H1 (cell line): ENCODE measurements at regions not wholly inside any gene's neighbourhood (a gene's known extent, or its start where the extent isn't known, plus 50 kb on each side); places are given as distances from the start of the nearest gene placed in this dataset.

Source experiments
- BACH1 ChIP-seq: IDR thresholded peaks from 2 replicates; pipeline ENCODE4 v1.6.1; 2012; ENCODE audit warnings: low read length, improper control_type of control experiment
- EP300 ChIP-seq, 2 experiments: IDR thresholded peaks; 1 replicate in 1 of 2; 2 replicates in 1 of 2; pipeline ENCODE4 v1.6.1; 2011 to 2012; ENCODE audit warnings: low read depth in 2 of 2, low read length in 2 of 2, mild to moderate bottlenecking in 2 of 2, borderline replicate concordance in 1 of 2, inconsistent platforms in 1 of 2, moderate library complexity in 1 of 2
- KDM4A ChIP-seq: IDR thresholded peaks from one replicate; pipeline ENCODE4 v1.7.1; 2012; ENCODE audit warnings: low read depth, mild to moderate bottlenecking, moderate library complexity, low read length, inconsistent platforms; ENCODE audit not compliant: severe bottlenecking
- TF ChIP-seq, protein P1 (sequence below): IDR thresholded peaks from 2 replicates; pipeline ENCODE4 v1.6.1; 2012; ENCODE audit warnings: low read length, inconsistent platforms

DNA sequence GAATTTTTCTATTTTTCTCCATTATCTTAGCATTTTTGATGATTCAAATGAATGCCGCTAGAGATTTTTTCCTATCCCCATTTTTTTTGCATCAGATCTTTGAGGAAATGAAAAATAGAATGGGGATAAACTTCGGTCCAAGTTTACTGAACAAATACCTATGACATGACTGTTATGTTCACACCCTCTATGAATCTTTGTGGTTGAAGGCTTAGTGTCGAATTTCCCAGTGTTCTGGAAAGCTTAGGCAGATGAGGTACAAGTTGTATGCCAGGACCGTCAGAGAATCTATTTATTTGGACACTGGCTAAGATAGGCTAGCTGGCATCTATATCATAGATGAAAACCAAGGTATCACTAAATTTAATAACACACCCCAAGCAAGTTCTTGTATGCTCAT lies 123.4 kb downstream of the SPCS3 start:
- TF ChIP-seq, protein P1, sequence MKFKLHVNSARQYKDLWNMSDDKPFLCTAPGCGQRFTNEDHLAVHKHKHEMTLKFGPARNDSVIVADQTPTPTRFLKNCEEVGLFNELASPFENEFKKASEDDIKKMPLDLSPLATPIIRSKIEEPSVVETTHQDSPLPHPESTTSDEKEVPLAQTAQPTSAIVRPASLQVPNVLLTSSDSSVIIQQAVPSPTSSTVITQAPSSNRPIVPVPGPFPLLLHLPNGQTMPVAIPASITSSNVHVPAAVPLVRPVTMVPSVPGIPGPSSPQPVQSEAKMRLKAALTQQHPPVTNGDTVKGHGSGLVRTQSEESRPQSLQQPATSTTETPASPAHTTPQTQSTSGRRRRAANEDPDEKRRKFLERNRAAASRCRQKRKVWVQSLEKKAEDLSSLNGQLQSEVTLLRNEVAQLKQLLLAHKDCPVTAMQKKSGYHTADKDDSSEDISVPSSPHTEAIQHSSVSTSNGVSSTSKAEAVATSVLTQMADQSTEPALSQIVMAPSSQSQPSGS: no peak
- TF ChIP-seq BACH1 (no peak), KDM4A (no peak), EP300 (IDR thresholded peaks at IDR 0.05; ENCODE audit: borderline replicate concordance in 1 of 2, low read depth in 2 of 2, low read length in 2 of 2) (no peak)
